Fibroblast of skin of back (primary cell): ENCODE measurements at regions not wholly inside any gene's neighbourhood (a gene's known extent, or its start where the extent isn't known, plus 50 kb on each side); places are given as distances from the start of the nearest gene placed in this dataset.
A peak's percentile ranks its signal among the peaks of the same experiment; 100 is the strongest.

ENCODE experiments used
- DNase-seq: peaks from one replicate; pipeline ENCODE4 v3.0.0-alpha.2; 2013

- no peak for DNase-seq
Measured at GRCh38 chr2:10985901-10986535, 74.3 kb downstream of the KCNF1 start.

GRCh38 chr2:10987439-10987838, 75.7 kb downstream of the KCNF1 start:
- no peak for DNase-seq

GRCh38 chr2:10987861-10988260, 76.1 kb downstream of the KCNF1 start:
- DNase-seq: no peak

GRCh38 chr2:10989151-10989550, 77.4 kb downstream of the KCNF1 start:
- DNase-seq: no peak

GRCh38 chr2:10989782-10990181, 78.0 kb downstream of the KCNF1 start:
- DNase-seq: no peak

- no peak for DNase-seq
Measured at GRCh38 chr2:10990561-10991111, 78.9 kb downstream of the KCNF1 start.

GRCh38 chr2:10992023-10992791, 80.5 kb downstream of the KCNF1 start:
- DNase-seq: no peak

- peak; percentile 14 for DNase-seq
Measured at GRCh38 chr2:10993001-10993481, 81.3 kb downstream of the KCNF1 start.

GRCh38 chr2:10995366-10995970, 83.7 kb downstream of the KCNF1 start:
- DNase-seq: no peak

- peak; percentile 65 for DNase-seq
Measured at GRCh38 chr2:11004199-11004598, 92.5 kb downstream of the KCNF1 start.

- DNase-seq: no peak
Measured at GRCh38 chr2:11005032-11005431, 93.3 kb downstream of the KCNF1 start.

- DNase-seq: no peak
Measured at GRCh38 chr2:11006191-11006590, 94.5 kb downstream of the KCNF1 start.

- no peak for DNase-seq
Measured at GRCh38 chr2:11007331-11008264, 95.9 kb downstream of the KCNF1 start.

GRCh38 chr2:11008773-11009172, 97.0 kb downstream of the KCNF1 start:
- DNase-seq: no peak

- no peak for DNase-seq
Measured at GRCh38 chr2:11009176-11009575, 97.4 kb downstream of the KCNF1 start.

GRCh38 chr2:11009891-11010290, 98.2 kb downstream of the KCNF1 start:
- no peak for DNase-seq

GRCh38 chr2:11011359-11011758, 99.6 kb downstream of the KCNF1 start:
- no peak for DNase-seq

- no peak for DNase-seq
Measured at GRCh38 chr2:11012131-11012693, 100.5 kb downstream of the KCNF1 start.

GRCh38 chr2:11013196-11013595, 101.5 kb downstream of the KCNF1 start:
- DNase-seq: no peak

- no peak for DNase-seq
Measured at GRCh38 chr2:11014026-11014425, 102.3 kb downstream of the KCNF1 start.

- DNase-seq: no peak
Measured at GRCh38 chr2:11016735-11017388, 105.1 kb downstream of the KCNF1 start.
